Osteoblast (primary cell): ENCODE measurements at regions not wholly inside any gene's neighbourhood (a gene's known extent, or its start where the extent isn't known, plus 50 kb on each side); places are given as distances from the start of the nearest gene placed in this dataset.

Experiments
- DNase-seq: peaks from one replicate; pipeline ENCODE4 v3.0.0; 2011; ENCODE audit warnings: low spot score, mixed read lengths; ENCODE audit not compliant: insufficient read length; ENCODE audit errors: missing footprints
- H2AFZ ChIP-seq: 2 replicates; pipeline ENCODE4 v1.6.0; 2011; ENCODE audit warnings: mild to moderate bottlenecking, low read length
- H3K27ac ChIP-seq: 2 replicates; pipeline ENCODE4 v1.5.1; 2011; ENCODE audit warnings: mild to moderate bottlenecking, low read depth, low read length, moderate library complexity
- H3K27me3 ChIP-seq: 2 replicates; pipeline ENCODE4 v1.6.0; 2012; ENCODE audit warnings: mild to moderate bottlenecking, control low read depth, inconsistent platforms, low read length, moderate library complexity; ENCODE audit not compliant: insufficient read depth
- H3K36me3 ChIP-seq: 2 replicates; pipeline ENCODE4 v1.5.1; 2011; ENCODE audit warnings: mild to moderate bottlenecking, low read length, control low read depth, moderate library complexity; ENCODE audit not compliant: insufficient read depth
- H3K4me1 ChIP-seq: 2 replicates; pipeline ENCODE4 v1.5.1; 2011; ENCODE audit warnings: mild to moderate bottlenecking, low read length, control low read depth, moderate library complexity; ENCODE audit not compliant: insufficient read depth
- H3K4me2 ChIP-seq: 2 replicates; pipeline ENCODE4 v1.6.0; 2011; ENCODE audit warnings: mild to moderate bottlenecking, low read length; ENCODE audit not compliant: insufficient read depth
- H3K4me3 ChIP-seq: fragments of 200-600 bp; sonication (generic); 3 replicates; pipeline ENCODE4 v1.5.1; 2012; ENCODE audit warnings: mild to moderate bottlenecking, low read length, inconsistent platforms; ENCODE audit not compliant: insufficient read depth
- H3K79me2 ChIP-seq: 2 replicates; pipeline ENCODE4 v1.6.0; 2012; ENCODE audit warnings: mild to moderate bottlenecking, low read length, control low read depth, inconsistent platforms; ENCODE audit not compliant: insufficient read depth
- H3K9me3 ChIP-seq: 2 replicates; pipeline ENCODE4 v1.5.1; 2011; ENCODE audit warnings: low read depth, low read length, control low read depth
- H4K20me1 ChIP-seq: 2 replicates; pipeline ENCODE4 v1.6.0; 2012; ENCODE audit warnings: mild to moderate bottlenecking, low read length, control low read depth; ENCODE audit not compliant: insufficient read depth
- TF ChIP-seq, protein P1 (sequence below): IDR thresholded peaks from 2 replicates; pipeline ENCODE4 v1.5.1; 2011; ENCODE audit warnings: mild to moderate bottlenecking, low read depth, low read length, moderate library complexity; ENCODE audit errors: extremely low read depth

DNA sequence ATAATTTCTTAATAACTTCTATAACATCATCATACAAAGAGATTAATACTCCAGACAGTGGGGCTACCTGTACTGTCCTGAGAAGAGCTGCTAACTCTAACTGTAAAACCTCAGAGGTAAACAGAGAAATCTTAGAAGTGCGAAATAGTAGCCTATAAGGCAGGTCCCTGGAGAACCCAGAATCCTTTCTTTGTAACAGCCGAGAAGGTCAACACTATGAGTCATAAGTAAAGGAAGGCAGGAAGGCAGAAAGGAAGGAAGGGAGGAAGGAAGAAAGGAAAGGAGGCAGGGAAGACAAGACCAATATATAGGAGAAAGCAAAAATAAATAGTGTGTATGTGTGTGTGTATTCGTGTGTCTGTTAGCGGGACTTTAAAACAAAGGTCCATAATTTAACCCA lies 540.6 kb downstream of the ZWINT start:
- no peaks in the 10 kb centered on the region for H4K20me1 ChIP-seq
- no peak for DNase-seq
- H3K4me3 ChIP-seq = no peak overlapping the region
- no peak overlapping the region for H3K4me2 ChIP-seq
- no peaks in the 10 kb centered on the region for H3K36me3 ChIP-seq
- H3K9me3 ChIP-seq = peaks cover 2% of the 10 kb centered on the region
- H3K4me1 ChIP-seq = no peaks in the 10 kb centered on the region
- no peak overlapping the region for H3K27ac ChIP-seq
- H3K27me3 ChIP-seq = no peaks in the 10 kb centered on the region
- TF ChIP-seq, protein P1, sequence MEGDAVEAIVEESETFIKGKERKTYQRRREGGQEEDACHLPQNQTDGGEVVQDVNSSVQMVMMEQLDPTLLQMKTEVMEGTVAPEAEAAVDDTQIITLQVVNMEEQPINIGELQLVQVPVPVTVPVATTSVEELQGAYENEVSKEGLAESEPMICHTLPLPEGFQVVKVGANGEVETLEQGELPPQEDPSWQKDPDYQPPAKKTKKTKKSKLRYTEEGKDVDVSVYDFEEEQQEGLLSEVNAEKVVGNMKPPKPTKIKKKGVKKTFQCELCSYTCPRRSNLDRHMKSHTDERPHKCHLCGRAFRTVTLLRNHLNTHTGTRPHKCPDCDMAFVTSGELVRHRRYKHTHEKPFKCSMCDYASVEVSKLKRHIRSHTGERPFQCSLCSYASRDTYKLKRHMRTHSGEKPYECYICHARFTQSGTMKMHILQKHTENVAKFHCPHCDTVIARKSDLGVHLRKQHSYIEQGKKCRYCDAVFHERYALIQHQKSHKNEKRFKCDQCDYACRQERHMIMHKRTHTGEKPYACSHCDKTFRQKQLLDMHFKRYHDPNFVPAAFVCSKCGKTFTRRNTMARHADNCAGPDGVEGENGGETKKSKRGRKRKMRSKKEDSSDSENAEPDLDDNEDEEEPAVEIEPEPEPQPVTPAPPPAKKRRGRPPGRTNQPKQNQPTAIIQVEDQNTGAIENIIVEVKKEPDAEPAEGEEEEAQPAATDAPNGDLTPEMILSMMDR = no peak
- H2AFZ ChIP-seq = no peak overlapping the region
- H3K79me2 ChIP-seq = no peaks in the 10 kb centered on the region

- Histone ChIP-seq H3K36me3 (no peaks in the 10 kb centered on the region), H3K4me1 (no peaks in the 10 kb centered on the region), H2AFZ (no peak overlapping the region), H3K27ac (no peak overlapping the region), H3K4me2 (no peak overlapping the region), H3K4me3 (no peak overlapping the region), H3K27me3 (no peaks in the 10 kb centered on the region), H3K79me2 (no peaks in the 10 kb centered on the region), H3K9me3 (peaks cover 2% of the 10 kb centered on the region), H4K20me1 (no peaks in the 10 kb centered on the region)
- DNase-seq = no peak
- TF ChIP-seq, protein P1 = no peak
These were observed 541.0 kb downstream of the ZWINT start for GRCh38 chr10:55820071-55820470.

- no peaks in the 10 kb centered on the region for H3K79me2 ChIP-seq
- H3K4me2 ChIP-seq = no peak overlapping the region
- H3K27ac ChIP-seq = no peak overlapping the region
- no peaks in the 10 kb centered on the region for H3K27me3 ChIP-seq
- no peaks in the 10 kb centered on the region for H4K20me1 ChIP-seq
- no peak for DNase-seq
- H2AFZ ChIP-seq = no peak overlapping the region
- H3K9me3 ChIP-seq = peaks cover 4% of the 10 kb centered on the region
- H3K4me1 ChIP-seq = no peaks in the 10 kb centered on the region
- no peak overlapping the region for H3K4me3 ChIP-seq
- TF ChIP-seq, protein P1 = no peak
- no peaks in the 10 kb centered on the region for H3K36me3 ChIP-seq
These were observed 547.4 kb downstream of the ZWINT start for GRCh38 chr10:55813451-55814170.

- H3K27me3 ChIP-seq = no peaks in the 10 kb centered on the region
- no peaks in the 10 kb centered on the region for H3K9me3 ChIP-seq
- H3K79me2 ChIP-seq = no peaks in the 10 kb centered on the region
- no peaks in the 10 kb centered on the region for H3K4me1 ChIP-seq
- no peak overlapping the region for H2AFZ ChIP-seq
- DNase-seq = no peak
- H4K20me1 ChIP-seq = no peaks in the 10 kb centered on the region
- no peak overlapping the region for H3K4me2 ChIP-seq
- no peak overlapping the region for H3K4me3 ChIP-seq
- TF ChIP-seq, protein P1 = no peak
- H3K27ac ChIP-seq = no peak overlapping the region
- no peaks in the 10 kb centered on the region for H3K36me3 ChIP-seq
These were observed 558.0 kb downstream of the ZWINT start for GRCh38 chr10:55803055-55803454.
